IMR-90 (cell line): ENCODE measurements at regions not wholly inside any gene's neighbourhood (a gene's known extent, or its start where the extent isn't known, plus 50 kb on each side); places are given as distances from the start of the nearest gene placed in this dataset.

ENCODE experiments used
- CTCF ChIP-seq: conservative IDR thresholded peaks from 2 replicates; pipeline ENCODE4 v1.5.1; 2012; ENCODE audit warnings: mild to moderate bottlenecking, low read depth, low read length, improper control_type of control experiment
- ELK1 ChIP-seq: fragments of 150-350 bp; IDR thresholded peaks from 2 replicates; pipeline ENCODE4 v1.6.1; 2016; ENCODE audit warnings: low read depth, mild to moderate bottlenecking, low read length, moderate library complexity, borderline replicate concordance
- MXI1 ChIP-seq: IDR thresholded peaks from 2 replicates; pipeline ENCODE4 v1.6.1; 2012; ENCODE audit warnings: low read depth, mild to moderate bottlenecking, low read length, moderate library complexity, borderline replicate concordance
- POLR2A ChIP-seq: IDR thresholded peaks from 2 replicates; pipeline ENCODE4 v1.6.1; 2012; ENCODE audit warnings: mild to moderate bottlenecking, low read depth, low read length
- RFX5 ChIP-seq: IDR thresholded peaks from 2 replicates; pipeline ENCODE4 v1.8.0; 2012; ENCODE audit warnings: low read depth, mild to moderate bottlenecking, low read length, moderate library complexity

- no peak for TF ChIP-seq POLR2A
- TF ChIP-seq MXI1: no peak
- no peak for TF ChIP-seq CTCF
- no peak for TF ChIP-seq ELK1
- no peak for TF ChIP-seq RFX5
Measured at GRCh38 chr14:82354126-82354525, 820.5 kb upstream of the SEL1L start.
